PC-9 (cell line): ENCODE measurements at regions not wholly inside any gene's neighbourhood (a gene's known extent, or its start where the extent isn't known, plus 50 kb on each side); places are given as distances from the start of the nearest gene placed in this dataset.
"Not testable (repeated sequence)": the region's sequence is repeated elsewhere in the genome, so short reads cannot be mapped to it uniquely, and the experiment has no call there.

Source experiments
- BruUV-seq: library from RNA; stranded (reverse); fragments of 400-500 nt; replicated peaks from 2 replicates; lab custom pipeline; 2021; lab: Mats Ljungman, UMichigan
- CTCF ChIA-PET: fragments of 300-600 bp; sonication (Branson Sonifier 250); formaldehyde crosslinking; loops from one replicate; lab custom pipeline; 2022; ENCODE audit warnings: antibody characterized with exemption; lab: Charles Lee
- POLR2A ChIA-PET: fragments of 300-600 bp; sonication (Branson Sonifier 250); formaldehyde crosslinking; loops from one replicate; lab custom pipeline; 2022; ENCODE audit warnings: antibody characterized with exemption; ENCODE audit not compliant: unreplicated experiment; lab: Charles Lee
- DNase-seq, 2 experiments: peaks; one replicate each; pipeline versions ENCODE4 v3.0.0 to v3.0.0-alpha.2; 2015 to 2022; ENCODE audit warnings: mixed read lengths in 1 of 2
- H2AFZ ChIP-seq: fragments of 200-600 bp; sonication (generic); 2 replicates; pipeline ENCODE4 v1.8.1; 2017; ENCODE audit warnings: antibody characterized with exemption
- H3F3A ChIP-seq: fragments of 200-600 bp; sonication (generic); 2 replicates; pipeline ENCODE4 v1.8.1; 2017; ENCODE audit warnings: antibody characterized with exemption, mild to moderate bottlenecking, low read depth; ENCODE audit not compliant: insufficient read depth
- H3K27ac ChIP-seq: fragments of 200-600 bp; sonication (generic); 2 replicates; pipeline ENCODE4 v1.6.1; 2016; ENCODE audit warnings: mixed run types
- H3K27me3 ChIP-seq: fragments of 200-600 bp; sonication (generic); 2 replicates; pipeline ENCODE4 v1.6.1; 2016; ENCODE audit warnings: low read depth, mixed run types; ENCODE audit not compliant: insufficient read depth
- H3K36me3 ChIP-seq: fragments of 200-600 bp; sonication (generic); 2 replicates; pipeline ENCODE4 v1.6.1; 2016; ENCODE audit warnings: low read depth, mixed run types
- H3K4me1 ChIP-seq: fragments of 200-600 bp; sonication (generic); replicated peaks from 2 replicates; pipeline ENCODE4 v1.6.1; 2016; ENCODE audit warnings: mixed run types; ENCODE audit not compliant: insufficient read depth
- H3K4me2 ChIP-seq: fragments of 200-600 bp; sonication (generic); 2 replicates; pipeline ENCODE4 v1.6.1; 2017; ENCODE audit warnings: mixed run types
- H3K4me3 ChIP-seq: fragments of 200-600 bp; sonication (generic); 2 replicates; pipeline ENCODE4 v1.6.1; 2016; ENCODE audit warnings: mixed run types
- H3K79me2 ChIP-seq: fragments of 200-600 bp; sonication (generic); 2 replicates; pipeline ENCODE4 v1.6.1; 2017; ENCODE audit warnings: low read depth, mixed run types
- H3K9me2 ChIP-seq: fragments of 200-600 bp; sonication (generic); 2 replicates; pipeline ENCODE4 v1.8.1; 2017; ENCODE audit warnings: mild to moderate bottlenecking; ENCODE audit not compliant: insufficient read depth
- H3K9me3 ChIP-seq: fragments of 200-600 bp; sonication (generic); 2 replicates; pipeline ENCODE4 v1.8.1; 2016; ENCODE audit warnings: low read depth; ENCODE audit not compliant: insufficient read depth
- H4K20me1 ChIP-seq: fragments of 200-600 bp; sonication (generic); 2 replicates; pipeline ENCODE4 v1.8.1; 2017; ENCODE audit not compliant: insufficient read depth
- EZH2 ChIP-seq: fragments of 200-600 bp; sonication (generic); IDR thresholded peaks from 2 replicates; pipeline ENCODE4 v1.8.0; 2017; ENCODE audit warnings: antibody characterized with exemption, low read depth
- intact Hi-C: fragments of 100-400 bp; cut with micrococcal nuclease; formaldehyde crosslinking; loops from one replicate; pipeline ENCODE4 v1.10.0; 2022; ENCODE audit not compliant: unreplicated experiment
- TF ChIP-seq, protein P1 (sequence below): fragments of 200-600 bp; sonication (generic); conservative IDR thresholded peaks from 2 replicates; pipeline ENCODE4 v1.6.1; 2017; ENCODE audit warnings: mixed run types, antibody characterized with exemption, mild to moderate bottlenecking, moderate library complexity

DNA sequence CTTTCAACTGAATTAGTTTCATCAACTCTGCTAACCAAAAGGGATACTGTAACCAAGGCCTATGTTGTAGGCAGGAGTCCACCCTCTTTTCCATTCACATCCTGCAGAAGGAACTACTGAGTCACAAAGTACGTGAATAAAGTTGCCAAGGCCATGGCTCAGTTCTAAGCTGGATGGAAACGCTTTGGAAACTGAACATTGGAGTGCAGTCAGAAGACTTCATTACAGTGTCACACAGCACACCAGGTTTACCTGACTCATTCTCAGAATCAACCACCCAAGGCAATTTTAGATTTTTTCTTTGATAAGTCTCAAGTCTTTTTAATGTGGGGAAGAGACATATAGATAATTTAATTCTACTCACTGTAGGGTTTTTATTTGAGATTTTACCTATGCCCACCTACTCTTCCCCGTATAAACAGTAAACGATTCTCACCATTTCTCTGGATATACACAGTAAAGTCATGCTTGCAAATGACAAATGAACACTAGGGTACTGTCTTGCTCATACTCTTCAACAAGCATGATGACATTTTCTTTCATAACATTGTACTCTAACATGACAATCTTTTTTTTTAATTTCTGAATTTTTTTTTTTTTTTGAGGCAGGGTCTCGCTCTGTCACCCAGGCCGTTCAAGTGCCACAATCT, 58.9 kb upstream of the RBM47 start:
- H3K4me2 ChIP-seq: no peak overlapping the region
- peak overlapping the region; percentile 35; the same call in 1 of the 2 replicates for H3K27ac ChIP-seq
- H3K4me3 ChIP-seq: no peak overlapping the region
- CTCF ChIA-PET: interaction anchor here (0.6 kb wide), 1 partner anchor 46 kb away, joined by 8 read pairs; no protein-coding TSS in a partner anchor
- peak in 1 of 2 experiments; percentile 55 for DNase-seq
- H3K9me3 ChIP-seq: no peaks in the 10 kb centered on the region
- POLR2A ChIA-PET: interaction anchor here (0.6 to 0.7 kb wide), 2 partner anchors 16 kb away, joined by 3 to 17 read pairs; no protein-coding TSS in a partner anchor
- H3K9me2 ChIP-seq: no peaks in the 10 kb centered on the region
- no peak overlapping the region for H2AFZ ChIP-seq
- no peaks in the 10 kb centered on the region for H3K36me3 ChIP-seq
- intact Hi-C loops: no loop called here
- TF ChIP-seq EZH2: no peak
- TF ChIP-seq, protein P1, sequence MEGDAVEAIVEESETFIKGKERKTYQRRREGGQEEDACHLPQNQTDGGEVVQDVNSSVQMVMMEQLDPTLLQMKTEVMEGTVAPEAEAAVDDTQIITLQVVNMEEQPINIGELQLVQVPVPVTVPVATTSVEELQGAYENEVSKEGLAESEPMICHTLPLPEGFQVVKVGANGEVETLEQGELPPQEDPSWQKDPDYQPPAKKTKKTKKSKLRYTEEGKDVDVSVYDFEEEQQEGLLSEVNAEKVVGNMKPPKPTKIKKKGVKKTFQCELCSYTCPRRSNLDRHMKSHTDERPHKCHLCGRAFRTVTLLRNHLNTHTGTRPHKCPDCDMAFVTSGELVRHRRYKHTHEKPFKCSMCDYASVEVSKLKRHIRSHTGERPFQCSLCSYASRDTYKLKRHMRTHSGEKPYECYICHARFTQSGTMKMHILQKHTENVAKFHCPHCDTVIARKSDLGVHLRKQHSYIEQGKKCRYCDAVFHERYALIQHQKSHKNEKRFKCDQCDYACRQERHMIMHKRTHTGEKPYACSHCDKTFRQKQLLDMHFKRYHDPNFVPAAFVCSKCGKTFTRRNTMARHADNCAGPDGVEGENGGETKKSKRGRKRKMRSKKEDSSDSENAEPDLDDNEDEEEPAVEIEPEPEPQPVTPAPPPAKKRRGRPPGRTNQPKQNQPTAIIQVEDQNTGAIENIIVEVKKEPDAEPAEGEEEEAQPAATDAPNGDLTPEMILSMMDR: no peak
- no peaks in the 10 kb centered on the region for H3F3A ChIP-seq
- H3K4me1 ChIP-seq: peaks cover 29% of the 10 kb centered on the region
- no peaks in the 10 kb centered on the region for H4K20me1 ChIP-seq
- no peaks in the 10 kb centered on the region for H3K27me3 ChIP-seq
- no TSS peak for BruUV-seq
- H3K79me2 ChIP-seq: no peaks in the 10 kb centered on the region

DNA sequence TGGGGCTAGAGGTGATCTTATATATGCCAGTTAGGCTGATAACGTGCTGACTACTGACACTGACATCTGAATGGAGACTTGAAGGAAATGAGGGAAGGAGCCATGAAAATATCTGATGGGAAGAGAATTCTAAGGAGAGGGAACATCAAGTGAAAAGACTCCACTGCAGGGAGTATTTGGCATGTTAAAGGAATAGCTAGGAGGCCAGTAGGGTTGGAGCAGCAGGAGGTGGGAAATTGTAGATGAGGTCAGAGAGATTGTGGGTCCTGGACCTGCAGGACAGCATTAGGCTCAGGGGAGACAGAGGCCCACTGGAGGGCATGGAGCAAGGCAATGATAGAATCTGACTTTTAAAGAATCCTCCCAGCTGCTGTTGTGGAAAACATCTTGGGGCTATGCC, 55.8 kb upstream of the NSUN7 start:
- H3K4me3 ChIP-seq: no peak overlapping the region
- H3K9me3 ChIP-seq: no peaks in the 10 kb centered on the region
- no peak for DNase-seq
- peaks cover 23% of the 10 kb centered on the region for H3K4me1 ChIP-seq
- no peaks in the 10 kb centered on the region for H3K27me3 ChIP-seq
- peaks cover 9% of the 10 kb centered on the region; the same call in 1 of the 2 replicates for H3F3A ChIP-seq
- POLR2A ChIA-PET: no interaction called here
- no peaks in the 10 kb centered on the region for H3K79me2 ChIP-seq
- H3K9me2 ChIP-seq: no peaks in the 10 kb centered on the region
- H4K20me1 ChIP-seq: no peaks in the 10 kb centered on the region
- H3K27ac ChIP-seq: no peak overlapping the region
- intact Hi-C loops: no loop called here
- no peak overlapping the region for H2AFZ ChIP-seq
- no peaks in the 10 kb centered on the region for H3K36me3 ChIP-seq
- no TSS peak for BruUV-seq
- CTCF ChIA-PET: no interaction called here
- TF ChIP-seq, protein P1: no peak
- no peak for TF ChIP-seq EZH2
- no peak overlapping the region for H3K4me2 ChIP-seq

DNA sequence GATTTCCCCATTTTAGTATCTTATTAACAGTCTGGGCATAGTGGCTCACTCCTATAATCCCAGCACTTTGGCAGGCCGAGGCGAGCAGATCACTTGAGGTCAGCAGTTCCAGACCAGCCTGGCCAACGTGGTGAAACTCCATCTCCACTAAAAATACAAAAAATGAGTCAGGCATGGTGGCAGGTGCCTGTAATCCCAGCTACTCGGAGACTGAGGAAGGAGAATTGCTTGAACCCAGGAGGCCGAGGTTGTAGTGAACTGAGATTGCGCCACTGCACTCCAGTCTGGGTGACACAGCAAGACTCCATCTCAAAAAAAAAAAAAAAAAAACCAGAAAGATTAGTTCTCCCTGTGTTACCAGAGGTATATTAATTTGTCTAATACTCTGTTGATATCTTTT, 52.3 kb upstream of the NSUN7 start:
- BruUV-seq, intact Hi-C loops, H3K9me3 ChIP-seq, POLR2A ChIA-PET, H3K27me3 ChIP-seq, H2AFZ ChIP-seq, H3K36me3 ChIP-seq, H3K9me2 ChIP-seq, H4K20me1 ChIP-seq, H3K4me3 ChIP-seq, H3K79me2 ChIP-seq: not testable (repeated sequence)
- Histone ChIP-seq H3K4me1 (peaks cover 56% of the 10 kb centered on the region), H3K27ac (peak overlapping the region; percentile 69), H3F3A (peaks cover 26% of the 10 kb centered on the region), H3K4me2 (peak overlapping the region; percentile 49)
- CTCF ChIA-PET: interaction anchor here (0.7 kb wide), 1 partner anchor 659 kb away, joined by 3 read pairs; no protein-coding TSS in a partner anchor
- peak in 1 of 2 experiments; percentile 45 for DNase-seq
